ENCODE measurements at regions not wholly inside any gene's neighbourhood (a gene's known extent, or its start where the extent isn't known, plus 50 kb on each side); places are given as distances from the start of the nearest gene placed in this dataset.

DNA sequence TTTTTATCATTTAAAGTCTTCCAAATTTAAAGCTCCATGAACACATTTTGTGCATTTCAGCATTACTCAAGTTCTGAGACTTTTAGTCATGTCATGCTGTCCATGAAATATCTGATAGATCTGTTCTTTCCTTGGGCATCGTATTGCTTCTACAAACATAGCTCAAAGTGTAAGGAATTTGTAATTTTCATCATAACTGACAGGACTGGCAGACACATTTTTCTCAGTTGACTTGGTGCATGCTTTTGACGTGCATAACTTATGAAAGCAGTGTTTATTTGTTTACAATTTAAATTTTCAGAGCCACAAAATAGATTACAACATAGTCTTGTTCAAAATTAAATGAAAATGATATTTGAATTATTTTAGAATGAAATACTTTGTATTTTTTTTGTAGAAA is 812.1 kb upstream of the NOVA1 start:
- Histone ChIP-seq H3K36me3 (ENCODE audit: control insufficient read depth, insufficient read depth, low read length) (no peaks in the 10 kb centered on the region), H3K27ac (ENCODE audit: low read depth, low read length) (no peak overlapping the region)

GRCh38 chr14:27410981-27411380 is 813.1 kb upstream of the NOVA1 start:
- H3K36me3 ChIP-seq (ENCODE audit: control insufficient read depth, insufficient read depth, low read length): no peaks in the 10 kb centered on the region
- H3K9ac ChIP-seq (ENCODE audit: low read depth, low read length): no peak overlapping the region
- no peaks in the 10 kb centered on the region for H3K9me3 ChIP-seq (ENCODE audit: control insufficient read depth, insufficient read depth, low read length)
- H3K4me1 ChIP-seq (ENCODE audit: control insufficient read depth, insufficient read depth, low read length): no peaks in the 10 kb centered on the region
- H3K27me3 ChIP-seq (ENCODE audit: control insufficient read depth, insufficient read depth, low read length): no peaks in the 10 kb centered on the region
- no peak overlapping the region for H3K27ac ChIP-seq (ENCODE audit: low read depth, low read length)
- H3K4me3 ChIP-seq (ENCODE audit: low read depth, low read length): no peak overlapping the region

More for the DNA sequence above, 812.1 kb upstream of the NOVA1 start:
- H3K4me3 ChIP-seq (ENCODE audit: low read depth, low read length): no peak overlapping the region
- H3K9ac ChIP-seq (ENCODE audit: low read depth, low read length): no peak overlapping the region
- H3K27me3 ChIP-seq (ENCODE audit: control insufficient read depth, insufficient read depth, low read length): no peaks in the 10 kb centered on the region
- H3K4me1 ChIP-seq (ENCODE audit: control insufficient read depth, insufficient read depth, low read length): no peaks in the 10 kb centered on the region
- H3K9me3 ChIP-seq (ENCODE audit: control insufficient read depth, insufficient read depth, low read length): no peaks in the 10 kb centered on the region

- H3K27ac ChIP-seq (ENCODE audit: low read depth, low read length): no peak overlapping the region
- no peak overlapping the region for H3K4me3 ChIP-seq (ENCODE audit: low read depth, low read length)
- no peaks in the 10 kb centered on the region for H3K27me3 ChIP-seq (ENCODE audit: control insufficient read depth, insufficient read depth, low read length)
- H3K9ac ChIP-seq (ENCODE audit: low read depth, low read length): no peak overlapping the region
- no peaks in the 10 kb centered on the region for H3K4me1 ChIP-seq (ENCODE audit: control insufficient read depth, insufficient read depth, low read length)
- no peaks in the 10 kb centered on the region for H3K9me3 ChIP-seq (ENCODE audit: control insufficient read depth, insufficient read depth, low read length)
- no peaks in the 10 kb centered on the region for H3K36me3 ChIP-seq (ENCODE audit: control insufficient read depth, insufficient read depth, low read length)
Observed at GRCh38 chr14:27427796-27428195, 830.0 kb upstream of the NOVA1 start.

- Histone ChIP-seq H3K9me3 (ENCODE audit: control insufficient read depth, insufficient read depth, low read length) (no peaks in the 10 kb centered on the region), H3K27me3 (ENCODE audit: control insufficient read depth, insufficient read depth, low read length) (no peaks in the 10 kb centered on the region), H3K9ac (ENCODE audit: low read depth, low read length) (no peak overlapping the region), H3K4me3 (ENCODE audit: low read depth, low read length) (no peak overlapping the region), H3K4me1 (ENCODE audit: control insufficient read depth, insufficient read depth, low read length) (no peaks in the 10 kb centered on the region), H3K36me3 (ENCODE audit: control insufficient read depth, insufficient read depth, low read length) (no peaks in the 10 kb centered on the region), H3K27ac (ENCODE audit: low read depth, low read length) (no peak overlapping the region)
Observed at GRCh38 chr14:27435923-27436670, 838.3 kb upstream of the NOVA1 start.

- Histone ChIP-seq H3K27me3 (ENCODE audit: control insufficient read depth, insufficient read depth, low read length) (no peaks in the 10 kb centered on the region), H3K36me3 (ENCODE audit: control insufficient read depth, insufficient read depth, low read length) (no peaks in the 10 kb centered on the region), H3K27ac (ENCODE audit: low read depth, low read length) (no peak overlapping the region), H3K4me3 (ENCODE audit: low read depth, low read length) (no peak overlapping the region), H3K9ac (ENCODE audit: low read depth, low read length) (no peak overlapping the region), H3K4me1 (ENCODE audit: control insufficient read depth, insufficient read depth, low read length) (peaks cover 5% of the 10 kb centered on the region; the same call in 1 of the 2 replicates), H3K9me3 (ENCODE audit: control insufficient read depth, insufficient read depth, low read length) (no peaks in the 10 kb centered on the region)
Observed at GRCh38 chr14:27484633-27485032, 886.8 kb upstream of the NOVA1 start.

DNA sequence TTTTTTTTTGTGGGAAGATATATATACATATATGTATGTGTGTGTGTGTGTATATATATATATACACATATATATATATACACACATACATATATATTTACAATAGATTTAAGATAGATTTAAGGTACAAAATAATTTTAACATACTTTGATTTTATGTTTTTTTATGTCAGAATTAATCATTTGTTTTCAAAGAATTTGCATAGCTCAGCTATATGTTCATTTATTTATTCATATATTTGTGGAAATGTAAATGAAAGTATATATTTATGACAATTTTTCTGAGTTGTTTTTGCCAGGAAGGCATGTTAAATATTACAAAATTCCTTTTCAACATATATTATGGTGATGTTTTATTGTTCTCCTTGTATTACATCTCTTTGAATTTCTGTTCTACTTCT is 887.4 kb upstream of the NOVA1 start:
- H3K4me3 ChIP-seq (ENCODE audit: low read depth, low read length): no peak overlapping the region
- no peaks in the 10 kb centered on the region for H3K9me3 ChIP-seq (ENCODE audit: control insufficient read depth, insufficient read depth, low read length)

DNA sequence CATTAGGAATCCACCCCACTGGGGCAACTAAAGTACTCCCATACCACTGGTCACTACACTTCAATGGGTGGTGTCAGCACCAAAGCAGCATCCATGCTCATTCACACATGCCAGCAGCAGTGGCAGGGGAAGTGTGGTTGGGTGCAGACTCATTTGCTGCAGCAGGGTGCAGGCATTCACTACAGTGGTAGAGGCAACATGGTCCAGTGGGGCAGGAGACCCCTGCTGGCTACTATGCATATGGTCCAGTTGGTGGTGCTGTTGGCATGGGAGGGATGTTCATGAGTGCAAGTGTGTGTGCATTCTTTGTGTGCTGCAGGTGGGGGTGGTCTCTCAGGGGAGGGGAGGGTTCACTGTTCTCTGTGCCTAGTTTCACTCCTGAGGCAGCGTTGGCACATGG is 908.4 kb upstream of the NOVA1 start:
- Histone ChIP-seq H3K27me3 (ENCODE audit: control insufficient read depth, insufficient read depth, low read length) (no peaks in the 10 kb centered on the region), H3K9ac (ENCODE audit: low read depth, low read length) (no peak overlapping the region)

More for the DNA sequence above, 887.4 kb upstream of the NOVA1 start:
- Histone ChIP-seq H3K9ac (ENCODE audit: low read depth, low read length) (no peak overlapping the region), H3K27ac (ENCODE audit: low read depth, low read length) (no peak overlapping the region), H3K36me3 (ENCODE audit: control insufficient read depth, insufficient read depth, low read length) (no peaks in the 10 kb centered on the region), H3K4me1 (ENCODE audit: control insufficient read depth, insufficient read depth, low read length) (peaks cover 5% of the 10 kb centered on the region; the same call in 1 of the 2 replicates), H3K27me3 (ENCODE audit: control insufficient read depth, insufficient read depth, low read length) (no peaks in the 10 kb centered on the region)

DNA sequence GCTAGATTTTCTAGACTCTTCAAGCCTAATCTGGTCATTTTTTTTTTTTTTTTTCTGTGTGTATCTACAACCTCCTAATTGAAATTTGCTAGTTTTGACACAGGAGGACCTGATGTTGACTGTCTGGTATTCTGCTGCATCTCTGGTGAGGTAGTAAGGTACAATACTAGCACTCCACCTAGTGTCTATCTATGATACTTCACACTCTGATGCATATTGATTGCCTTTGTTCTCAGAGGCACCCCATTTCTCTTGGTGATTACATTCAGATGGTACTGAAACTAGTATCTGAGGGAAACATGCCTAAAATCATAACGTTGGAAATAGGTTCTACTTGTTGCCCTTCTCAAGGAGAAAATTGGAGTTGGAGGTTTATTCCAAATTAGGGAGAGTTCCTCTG is 930.5 kb upstream of the NOVA1 start:
- H3K4me3 ChIP-seq (ENCODE audit: low read depth, low read length): no peak overlapping the region
- H3K27me3 ChIP-seq (ENCODE audit: control insufficient read depth, insufficient read depth, low read length): no peaks in the 10 kb centered on the region
- no peaks in the 10 kb centered on the region for H3K36me3 ChIP-seq (ENCODE audit: control insufficient read depth, insufficient read depth, low read length)
- H3K9ac ChIP-seq (ENCODE audit: low read depth, low read length): no peak overlapping the region
- no peak overlapping the region for H3K27ac ChIP-seq (ENCODE audit: low read depth, low read length)
- no peaks in the 10 kb centered on the region for H3K9me3 ChIP-seq (ENCODE audit: control insufficient read depth, insufficient read depth, low read length)
- no peaks in the 10 kb centered on the region for H3K4me1 ChIP-seq (ENCODE audit: control insufficient read depth, insufficient read depth, low read length)

More for the DNA sequence above, 908.4 kb upstream of the NOVA1 start:
- H3K36me3 ChIP-seq (ENCODE audit: control insufficient read depth, insufficient read depth, low read length): no peaks in the 10 kb centered on the region
- H3K9me3 ChIP-seq (ENCODE audit: control insufficient read depth, insufficient read depth, low read length): peaks cover 14% of the 10 kb centered on the region; the same call in 1 of the 2 replicates
- H3K4me3 ChIP-seq (ENCODE audit: low read depth, low read length): no peak overlapping the region
- no peaks in the 10 kb centered on the region for H3K4me1 ChIP-seq (ENCODE audit: control insufficient read depth, insufficient read depth, low read length)
- no peak overlapping the region for H3K27ac ChIP-seq (ENCODE audit: low read depth, low read length)

GRCh38 chr14:27536748-27537147 is 938.9 kb upstream of the NOVA1 start:
- Histone ChIP-seq H3K27ac (ENCODE audit: low read depth, low read length) (no peak overlapping the region), H3K27me3 (ENCODE audit: control insufficient read depth, insufficient read depth, low read length) (no peaks in the 10 kb centered on the region), H3K4me3 (ENCODE audit: low read depth, low read length) (no peak overlapping the region), H3K4me1 (ENCODE audit: control insufficient read depth, insufficient read depth, low read length) (no peaks in the 10 kb centered on the region), H3K9me3 (ENCODE audit: control insufficient read depth, insufficient read depth, low read length) (peaks cover 5% of the 10 kb centered on the region; the same call in 1 of the 2 replicates), H3K9ac (ENCODE audit: low read depth, low read length) (no peak overlapping the region), H3K36me3 (ENCODE audit: control insufficient read depth, insufficient read depth, low read length) (no peaks in the 10 kb centered on the region)

DNA sequence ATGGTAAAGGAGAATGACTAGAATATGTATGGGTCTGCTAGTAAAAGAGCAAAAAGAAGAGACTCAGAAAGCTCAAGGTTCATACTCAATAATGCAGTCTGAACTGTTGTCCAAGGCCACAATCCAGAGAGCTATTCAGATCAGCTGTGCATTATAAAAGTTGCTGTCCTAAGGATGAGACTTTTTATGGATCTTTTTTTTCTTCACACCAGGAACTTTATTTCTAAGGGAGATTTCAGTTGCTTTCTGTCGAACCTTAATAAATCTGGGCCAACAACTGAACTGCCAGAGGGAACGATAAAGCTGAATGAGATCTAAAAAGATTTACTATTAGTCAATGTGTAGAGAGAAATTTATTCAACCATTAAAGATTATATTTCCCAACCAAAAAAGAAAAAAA is 948.3 kb upstream of the NOVA1 start:
- H3K9ac ChIP-seq (ENCODE audit: low read depth, low read length): no peak overlapping the region
- peaks cover 3% of the 10 kb centered on the region; the same call in 1 of the 2 replicates for H3K4me1 ChIP-seq (ENCODE audit: control insufficient read depth, insufficient read depth, low read length)
- H3K36me3 ChIP-seq (ENCODE audit: control insufficient read depth, insufficient read depth, low read length): no peaks in the 10 kb centered on the region
- H3K27me3 ChIP-seq (ENCODE audit: control insufficient read depth, insufficient read depth, low read length): no peaks in the 10 kb centered on the region
- H3K27ac ChIP-seq (ENCODE audit: low read depth, low read length): no peak overlapping the region
- H3K9me3 ChIP-seq (ENCODE audit: control insufficient read depth, insufficient read depth, low read length): peaks cover 9% of the 10 kb centered on the region; the same call in 1 of the 2 replicates
- no peak overlapping the region for H3K4me3 ChIP-seq (ENCODE audit: low read depth, low read length)

DNA sequence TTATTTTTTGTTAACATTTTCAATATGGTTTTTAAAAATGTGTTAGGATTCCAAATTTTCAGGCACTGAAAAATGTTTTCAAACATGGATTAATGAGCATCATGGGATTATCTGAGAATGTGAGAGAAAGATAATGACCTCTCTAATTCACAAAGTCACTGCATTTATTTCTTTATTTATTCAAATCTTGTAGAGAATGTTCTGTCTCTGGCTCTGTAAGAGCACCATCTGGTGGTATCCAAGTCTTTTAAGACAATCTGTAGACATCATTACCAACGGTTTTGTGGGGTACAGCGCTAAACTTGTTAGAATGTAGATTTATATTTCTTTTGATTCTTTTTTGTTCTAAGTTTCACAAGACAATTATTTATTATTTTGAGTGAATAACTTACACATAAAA is 956.0 kb upstream of the NOVA1 start:
- Histone ChIP-seq H3K27me3 (ENCODE audit: control insufficient read depth, insufficient read depth, low read length) (no peaks in the 10 kb centered on the region), H3K4me1 (ENCODE audit: control insufficient read depth, insufficient read depth, low read length) (peaks cover 9% of the 10 kb centered on the region), H3K9ac (ENCODE audit: low read depth, low read length) (no peak overlapping the region), H3K36me3 (ENCODE audit: control insufficient read depth, insufficient read depth, low read length) (no peaks in the 10 kb centered on the region), H3K9me3 (ENCODE audit: control insufficient read depth, insufficient read depth, low read length) (peaks cover 7% of the 10 kb centered on the region; the same call in 1 of the 2 replicates), H3K27ac (ENCODE audit: low read depth, low read length) (no peak overlapping the region), H3K4me3 (ENCODE audit: low read depth, low read length) (no peak overlapping the region)
